Ovary (tissue), 7 donors: ENCODE measurements at regions not wholly inside any gene's neighbourhood (a gene's known extent, or its start where the extent isn't known, plus 50 kb on each side); places are given as distances from the start of the nearest gene placed in this dataset.

ENCODE experiments used
- DNase-seq, 5 donors: peaks; one replicate each; pipeline ENCODE4 v3.0.0-alpha.2; 2019 to 2020
- H3K27ac ChIP-seq, 2 donors: fragments of 200-600 bp; one replicate each; pipeline versions ENCODE4 v1.5.1 to v1.8.0; 2019 to 2022
- H3K27me3 ChIP-seq: fragments of 200-600 bp; one replicate; pipeline ENCODE4 v1.8.0; 2022
- H3K36me3 ChIP-seq: fragments of 200-600 bp; sonication (generic); one replicate; pipeline ENCODE4 v1.5.1; 2019
- H3K4me1 ChIP-seq: one replicate; pipeline ENCODE4 v1.8.1; 2013; ENCODE audit warnings: mild to moderate bottlenecking, moderate library complexity; ENCODE audit not compliant: insufficient read depth
- H3K4me3 ChIP-seq: fragments of 200-600 bp; sonication (generic); one replicate; pipeline ENCODE4 v1.5.1; 2017
- H3K9me3 ChIP-seq, 2 donors: fragments of 200-600 bp in 1 of 2; sonication (generic) in 1 of 2; one replicate each; pipeline versions ENCODE4 v1.5.1 to v1.8.1; 2013 to 2019; ENCODE audit warnings: mild to moderate bottlenecking in 1 of 2, moderate library complexity in 1 of 2
- CTCF ChIP-seq, 3 donors: fragments of 450-650 bp in 2 of 3; fragments of 200-600 bp in 1 of 3; IDR thresholded peaks; one replicate each; pipeline versions ENCODE4 v1.5.1 to v1.8.0; 2016 to 2022; ENCODE audit warnings: antibody characterized with exemption in 3 of 3, mild to moderate bottlenecking in 1 of 3
- EP300 ChIP-seq: sonication (generic); formaldehyde crosslinking; IDR thresholded peaks from one replicate; pipeline ENCODE4 v1.6.1; 2017; ENCODE audit warnings: antibody characterized with exemption
- POLR2A ChIP-seq: fragments of 450-650 bp; IDR thresholded peaks from one replicate; pipeline ENCODE4 v1.6.1; 2017; ENCODE audit warnings: antibody characterized with exemption, mild to moderate bottlenecking, moderate library complexity
- WGBS, 3 donors: extraction: QIAGEN DNeasy Blood & Tissue Kit in 1 of 3; methylation state at CpG; one replicate each; pipeline versions ENCODE4 v1.1.5 to v1.1.7; 2013 to 2017; 5-methylcytosine and 5-hydroxymethylcytosine counted together
- intact Hi-C, 4 donors: fragments of 100-400 bp; cut with DNase I; formaldehyde crosslinking; loops; one replicate each; pipeline versions ENCODE4 v1.11.0 to v1.15.1; 2022 to 2023
- donor health status: DM: no; HTN: no; CAD: no; lungs with moderate emphysema.
- donor health status: DM: no; HTN: no; CAD: no.
- donor health status: Bipolar disorder and iron deficiency.
- donor health status: DM: no; HTN: no; CAD: no.
- donor health status: DM: yes; HTN: yes; CAD: no.

GRCh38 chr12:127263621-127264020 is 1003.3 kb upstream of the TMEM132C start:
- TF ChIP-seq CTCF (IDR thresholded peaks at IDR 0.05) (no peak), EP300 (no peak), POLR2A (no peak)
- Histone ChIP-seq H3K27ac (no peak overlapping the region), H3K27me3 (no peaks in the 10 kb centered on the region), H3K36me3 (no peaks in the 10 kb centered on the region), H3K4me3 (no peak overlapping the region), H3K9me3 (no peaks in the 10 kb centered on the region), H3K4me1 (no peaks in the 10 kb centered on the region)
- DNase-seq: no peak
- WGBS, 3 donors: 89 to 91% (median 90%) methylated on average over 9 of the region's 9 CpGs
- intact Hi-C loops: no loop called here

- no peak for TF ChIP-seq EP300
- TF ChIP-seq POLR2A: no peak
- H3K27me3 ChIP-seq: no peaks in the 10 kb centered on the region
- no peaks in the 10 kb centered on the region for H3K9me3 ChIP-seq
- no peaks in the 10 kb centered on the region for H3K36me3 ChIP-seq
- intact Hi-C loops: no loop called here
- no peaks in the 10 kb centered on the region for H3K4me1 ChIP-seq
- H3K4me3 ChIP-seq: no peak overlapping the region
- no peak overlapping the region for H3K27ac ChIP-seq
- DNase-seq: no peak
- 84 to 88% (median 87%) methylated on average over 4 of the region's 4 CpGs for WGBS, 3 donors
Measured at GRCh38 chr12:127267128-127267527, 999.8 kb upstream of the TMEM132C start.

GRCh38 chr12:127268213-127268612 is 998.8 kb upstream of the TMEM132C start:
- no peak overlapping the region for H3K4me3 ChIP-seq
- H3K9me3 ChIP-seq: no peaks in the 10 kb centered on the region
- H3K4me1 ChIP-seq: no peaks in the 10 kb centered on the region
- no peak for DNase-seq
- H3K27ac ChIP-seq: no peak overlapping the region
- intact Hi-C loops: no loop called here
- TF ChIP-seq EP300: no peak
- no peak for TF ChIP-seq CTCF (IDR thresholded peaks at IDR 0.05)
- TF ChIP-seq POLR2A: no peak
- H3K27me3 ChIP-seq: no peaks in the 10 kb centered on the region
- no peaks in the 10 kb centered on the region for H3K36me3 ChIP-seq
- WGBS, 3 donors: 64 to 87% (median 65%) methylated on average over 8 of the region's 8 CpGs

- no peak for TF ChIP-seq CTCF (IDR thresholded peaks at IDR 0.05)
- no peak for TF ChIP-seq POLR2A
- no peak for TF ChIP-seq EP300
- H3K4me1 ChIP-seq: no peaks in the 10 kb centered on the region
- 61 to 68% (median 67%) methylated on average over 6 of the region's 6 CpGs for WGBS, 3 donors
- no peak overlapping the region for H3K27ac ChIP-seq
- no peaks in the 10 kb centered on the region for H3K9me3 ChIP-seq
- no peaks in the 10 kb centered on the region for H3K27me3 ChIP-seq
- intact Hi-C loops: no loop called here
- no peak for DNase-seq
- H3K36me3 ChIP-seq: no peaks in the 10 kb centered on the region
- no peak overlapping the region for H3K4me3 ChIP-seq
Measured at GRCh38 chr12:127268706-127269425, 998.1 kb upstream of the TMEM132C start.

GRCh38 chr12:127270193-127270592 is 996.8 kb upstream of the TMEM132C start:
- no peak overlapping the region for H3K4me3 ChIP-seq
- H3K27me3 ChIP-seq: no peaks in the 10 kb centered on the region
- 78 to 89% (median 86%) methylated on average over 3 of the region's 3 CpGs for WGBS, 3 donors
- no peaks in the 10 kb centered on the region for H3K9me3 ChIP-seq
- intact Hi-C loops: no loop called here
- no peak for TF ChIP-seq POLR2A
- TF ChIP-seq EP300: no peak
- no peak for TF ChIP-seq CTCF (IDR thresholded peaks at IDR 0.05)
- no peaks in the 10 kb centered on the region for H3K4me1 ChIP-seq
- no peak for DNase-seq
- no peaks in the 10 kb centered on the region for H3K36me3 ChIP-seq
- no peak overlapping the region for H3K27ac ChIP-seq
